T-helper 1 cell (primary cell): ENCODE measurements at regions not wholly inside any gene's neighbourhood (a gene's known extent, or its start where the extent isn't known, plus 50 kb on each side); places are given as distances from the start of the nearest gene placed in this dataset.
"Not testable (repeated sequence)": the region's sequence is repeated elsewhere in the genome, so short reads cannot be mapped to it uniquely, and the experiment has no call there.

Experiments
- DNase-seq, 5 donors: peaks; one replicate each; pipeline ENCODE4 v3.0.0-alpha.2; 2012 to 2020

DNA sequence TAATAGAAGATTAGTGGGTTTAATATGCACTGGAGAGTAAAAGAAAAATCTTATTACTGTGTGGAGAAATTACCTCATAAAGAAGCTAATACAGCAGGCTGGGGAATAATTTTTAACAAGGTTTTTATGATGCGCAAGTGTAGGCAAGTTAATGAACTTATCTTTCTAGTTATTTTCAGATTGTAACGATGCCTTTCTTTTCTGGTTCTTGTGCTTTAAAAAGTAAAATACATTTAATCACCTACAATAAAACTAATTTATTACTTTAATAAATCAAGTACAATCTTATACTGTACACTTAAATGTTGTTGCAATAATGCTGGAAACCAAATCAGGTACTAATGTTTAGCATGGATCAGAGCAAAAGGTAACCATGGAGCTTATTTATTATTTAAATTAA lies 266.6 kb downstream of the ZIC1 start:
- DNase-seq: no peak

DNA sequence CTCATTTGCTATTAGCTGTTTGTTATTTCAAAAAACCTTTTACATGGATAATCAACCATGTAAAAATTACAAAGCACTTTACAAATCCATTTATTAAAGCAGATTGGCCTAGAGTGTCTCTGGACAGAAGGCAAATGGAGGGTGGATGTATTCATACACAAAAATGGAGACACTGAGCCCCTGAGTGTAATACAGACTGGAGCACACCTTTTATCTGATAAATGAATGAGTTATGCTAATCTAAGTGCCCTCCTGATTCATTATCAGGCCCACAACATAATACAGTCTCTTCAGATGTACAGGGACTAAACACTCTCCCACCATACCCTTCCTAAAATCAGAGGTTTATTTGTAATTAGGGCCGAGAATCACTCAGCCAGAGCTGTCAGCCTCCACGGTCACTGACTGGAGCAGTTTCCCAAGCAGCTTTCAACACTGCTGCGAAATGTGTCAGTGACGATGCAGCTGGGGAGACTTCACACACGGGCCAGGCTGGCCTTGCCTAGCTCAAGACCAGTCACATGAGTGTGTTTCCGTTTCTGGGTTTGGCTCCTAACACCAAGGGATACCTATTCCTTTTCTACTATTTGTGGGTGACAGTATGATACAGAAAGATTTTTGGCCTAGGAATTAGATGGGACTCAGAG lies 271.8 kb downstream of the ZIC1 start:
- no peak for DNase-seq

DNA sequence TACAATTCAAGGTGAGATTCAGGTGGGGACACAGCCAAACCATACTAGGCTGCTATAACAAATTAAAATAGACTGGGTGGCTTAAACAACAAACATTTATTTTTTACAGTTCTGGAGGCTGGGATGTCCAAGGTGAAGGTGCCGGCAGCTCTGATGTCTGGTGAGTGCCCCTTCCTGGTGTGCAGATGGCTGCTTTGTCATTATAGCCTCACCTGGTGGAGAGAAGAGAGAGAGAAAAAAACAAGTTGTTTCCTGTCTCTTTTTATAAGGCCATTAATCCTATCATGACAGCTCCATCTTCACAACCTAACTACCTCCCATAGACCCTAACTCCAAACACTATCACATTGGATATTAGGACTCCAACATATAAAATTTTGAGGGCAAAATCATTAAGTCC lies 279.7 kb downstream of the ZIC1 start:
- DNase-seq: no peak

DNA sequence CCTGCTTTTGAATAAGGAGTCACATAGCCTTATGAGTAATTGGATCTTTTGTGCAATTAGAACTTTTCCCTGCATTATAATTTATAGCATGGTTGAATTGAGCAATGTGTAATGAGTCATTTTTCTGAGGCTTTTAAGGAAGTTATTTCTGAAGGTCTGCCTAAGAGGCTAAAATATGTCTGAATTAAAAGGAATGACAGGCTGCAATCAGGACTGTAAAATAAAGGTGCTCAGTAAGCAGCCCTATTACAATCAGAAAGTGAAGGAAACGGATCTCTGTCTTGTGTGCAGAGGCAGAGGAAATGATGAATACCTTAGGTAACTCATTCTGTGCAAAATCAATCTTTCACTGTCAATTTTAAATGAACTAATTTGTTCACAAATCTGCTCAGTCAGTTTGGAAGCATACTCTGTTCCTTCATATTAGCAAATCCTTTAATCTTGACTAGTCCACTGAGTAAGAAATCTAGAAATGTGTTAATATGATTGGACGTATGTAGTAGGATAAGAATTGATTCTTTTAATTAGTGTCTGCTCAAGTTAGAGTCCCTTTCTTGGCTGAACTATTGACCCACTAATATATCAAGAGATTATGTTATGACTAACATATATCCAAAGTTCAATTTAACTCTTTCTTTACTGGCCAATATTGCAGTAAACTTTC lies 290.1 kb downstream of the ZIC1 start:
- DNase-seq: no peak

DNA sequence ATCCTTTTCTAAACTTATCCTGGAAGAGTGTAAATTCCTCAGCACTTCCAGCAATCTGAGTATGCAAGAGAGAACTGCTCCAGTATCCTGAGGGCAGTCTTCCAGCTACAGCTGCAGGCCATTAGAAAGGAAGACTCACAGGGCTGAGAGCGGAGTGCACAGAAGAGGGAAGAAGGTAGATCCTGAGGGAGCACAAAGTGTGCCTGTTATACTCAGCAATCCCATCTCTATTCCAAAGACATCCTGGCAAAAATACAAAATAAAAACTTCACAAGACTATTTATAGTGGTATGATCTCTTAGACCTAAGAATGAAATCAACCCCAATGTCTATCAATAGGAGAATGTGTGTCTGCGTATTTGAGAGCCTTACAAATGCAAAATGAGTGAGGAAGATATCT lies 292.0 kb downstream of the ZIC1 start:
- no peak for DNase-seq

DNA sequence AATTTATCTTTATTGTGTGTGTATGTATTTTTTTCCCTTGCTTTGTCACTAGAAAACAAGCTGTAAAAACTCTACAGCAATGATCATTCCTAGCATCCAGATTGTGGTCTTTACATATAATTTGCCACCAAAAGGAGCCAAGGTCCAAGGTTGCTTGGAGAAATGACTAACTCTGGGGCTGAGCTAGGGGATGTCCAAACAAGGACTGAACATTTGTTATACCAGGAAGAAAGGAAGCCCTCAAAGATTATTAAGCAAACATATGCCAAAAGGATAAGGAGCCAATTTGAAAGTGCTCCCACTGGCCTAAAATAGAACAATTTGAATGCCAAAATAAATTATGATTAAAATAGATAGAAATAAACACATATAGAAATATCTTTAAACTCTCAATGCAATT lies 293.3 kb downstream of the ZIC1 start:
- DNase-seq: no peak

DNA sequence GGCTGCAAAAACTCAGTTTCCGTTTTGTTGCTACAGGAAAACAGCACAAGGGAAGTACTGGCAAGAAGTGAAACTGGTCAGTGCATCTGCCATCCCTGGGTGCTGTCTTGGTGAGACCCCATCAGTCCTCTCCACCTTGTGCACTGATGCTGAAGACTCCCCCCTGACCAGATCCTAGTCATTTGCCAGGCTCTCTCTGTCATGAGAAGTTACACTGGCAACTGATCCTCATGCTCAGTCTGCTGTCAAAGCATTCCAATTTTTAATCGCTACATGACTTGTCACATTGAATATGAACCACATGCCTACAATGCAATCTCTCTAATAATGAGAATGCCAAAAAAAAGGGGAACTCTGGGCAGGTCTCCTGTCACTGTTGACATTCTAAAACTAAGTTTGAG lies 296.5 kb downstream of the ZIC1 start:
- DNase-seq: no peak

DNA sequence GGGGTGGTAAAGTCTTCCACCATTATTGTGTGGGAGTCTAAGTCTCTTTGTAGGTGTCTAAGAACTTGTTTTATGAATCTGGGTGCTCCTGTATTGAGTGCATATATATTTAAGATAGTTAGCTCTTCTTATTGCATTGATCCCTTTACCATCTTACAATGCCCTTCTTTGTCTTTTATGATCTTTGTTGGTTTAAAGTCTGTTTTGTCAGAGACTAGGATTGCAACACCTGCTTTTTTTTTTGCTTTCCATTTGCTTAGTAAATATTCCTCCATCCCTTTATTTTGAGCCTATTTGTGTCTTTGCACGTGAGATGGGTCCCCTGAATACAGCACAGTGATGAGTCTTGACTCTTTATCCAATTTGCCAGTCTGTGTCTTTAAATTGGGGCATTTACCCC lies 301.6 kb downstream of the ZIC1 start:
- not testable (repeated sequence) for DNase-seq

DNA sequence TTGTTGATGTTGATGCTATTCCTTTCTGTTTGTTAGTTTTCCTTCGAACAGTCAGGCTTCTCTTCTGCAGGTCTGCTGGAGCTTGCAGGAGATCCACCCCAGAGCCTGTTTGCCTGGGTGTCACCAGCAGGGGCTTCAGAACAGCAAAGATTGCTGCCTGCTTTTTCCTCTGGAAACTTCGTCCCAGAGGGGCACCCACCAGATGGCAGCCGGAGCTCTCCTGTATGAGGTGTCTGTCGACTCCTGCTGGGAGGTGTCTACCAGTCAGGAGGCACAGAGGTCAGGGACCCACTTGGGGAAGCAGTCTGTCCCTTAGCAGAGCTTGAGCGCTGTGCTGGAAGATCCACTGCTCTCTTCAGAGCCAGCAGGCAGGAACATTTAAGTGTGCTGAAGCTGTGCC lies 303.2 kb downstream of the ZIC1 start:
- no peak for DNase-seq

DNA sequence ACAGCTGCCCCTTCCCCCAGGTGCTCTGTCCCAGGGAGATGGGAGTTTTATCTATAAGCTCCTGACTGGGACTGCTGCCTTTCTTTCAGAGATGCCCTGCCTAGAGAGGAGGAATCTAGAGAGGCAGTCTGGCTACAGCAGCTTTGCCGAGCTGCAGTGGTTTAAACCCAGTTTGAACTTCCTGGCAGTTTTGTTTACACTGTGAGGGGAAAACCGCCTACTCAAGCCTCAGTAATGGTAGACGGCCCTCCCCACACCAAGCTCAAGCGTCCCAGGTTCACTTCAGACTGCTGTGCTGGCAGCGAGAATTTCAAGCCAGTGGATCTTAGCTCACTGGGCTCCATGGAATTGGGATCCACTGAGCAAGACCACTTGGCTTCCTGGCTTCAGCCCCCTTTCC lies 303.6 kb downstream of the ZIC1 start:
- not testable (repeated sequence) for DNase-seq

DNA sequence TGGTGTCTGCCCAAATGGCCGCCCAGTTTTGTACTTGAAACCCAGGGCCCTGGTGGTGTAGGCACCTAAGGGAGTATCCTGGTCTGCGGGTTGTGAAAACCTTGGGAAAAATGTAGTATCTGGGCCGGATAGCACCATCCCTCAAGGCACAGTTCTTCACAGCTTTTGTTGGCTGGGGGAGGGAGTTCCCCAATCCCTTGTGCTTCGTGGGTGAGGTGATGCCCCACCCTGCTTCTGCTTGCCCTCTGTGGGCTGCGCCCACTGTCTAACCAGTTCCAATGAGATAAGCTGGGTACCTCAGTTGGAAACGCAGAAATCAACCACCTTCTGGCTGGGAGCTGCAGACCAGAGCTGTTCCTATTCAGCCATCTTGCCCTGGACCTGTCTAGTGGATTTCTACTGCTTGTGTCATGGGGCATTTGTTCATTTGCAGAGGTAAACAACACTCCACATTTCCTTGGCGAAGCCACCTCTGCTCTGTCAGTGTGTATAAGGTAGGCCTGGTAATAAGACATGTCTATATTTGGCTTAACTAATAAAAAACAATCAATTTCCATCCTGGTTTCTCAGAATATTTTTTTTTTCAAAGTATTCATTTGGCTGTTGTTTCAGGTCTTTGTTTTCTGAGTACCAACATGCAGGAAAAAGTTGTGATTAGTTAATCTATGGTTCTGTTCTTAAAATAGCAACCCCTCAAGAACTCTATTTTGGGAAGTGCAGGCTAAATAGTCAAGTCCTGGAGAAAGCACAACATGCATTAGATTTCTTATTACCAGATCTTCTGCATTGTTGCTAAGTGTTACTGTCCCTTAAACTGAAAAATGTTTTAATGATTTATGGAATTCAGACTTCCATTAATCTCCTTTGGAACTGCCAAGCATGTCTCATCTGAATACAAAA lies 304.3 kb downstream of the ZIC1 start:
- no peak for DNase-seq

DNA sequence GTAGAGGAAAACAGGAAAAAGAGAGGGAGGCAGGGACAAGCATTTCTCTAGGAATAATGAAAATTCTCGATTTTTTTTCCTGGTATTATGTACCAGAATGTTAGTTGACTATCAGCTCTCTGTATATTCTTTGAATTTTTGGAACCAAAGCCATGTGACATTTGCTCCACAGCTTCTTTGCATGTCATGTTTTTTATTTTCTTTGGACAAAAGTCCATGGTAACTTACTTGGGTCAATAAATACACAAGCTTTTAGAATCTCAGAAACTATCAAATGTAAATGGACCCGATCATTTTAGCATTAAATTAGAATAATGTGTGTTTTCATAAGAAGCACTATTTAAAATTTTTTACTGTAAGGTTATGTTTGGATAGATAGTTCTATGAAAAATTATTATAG lies 320.5 kb downstream of the ZIC1 start:
- DNase-seq: no peak

DNA sequence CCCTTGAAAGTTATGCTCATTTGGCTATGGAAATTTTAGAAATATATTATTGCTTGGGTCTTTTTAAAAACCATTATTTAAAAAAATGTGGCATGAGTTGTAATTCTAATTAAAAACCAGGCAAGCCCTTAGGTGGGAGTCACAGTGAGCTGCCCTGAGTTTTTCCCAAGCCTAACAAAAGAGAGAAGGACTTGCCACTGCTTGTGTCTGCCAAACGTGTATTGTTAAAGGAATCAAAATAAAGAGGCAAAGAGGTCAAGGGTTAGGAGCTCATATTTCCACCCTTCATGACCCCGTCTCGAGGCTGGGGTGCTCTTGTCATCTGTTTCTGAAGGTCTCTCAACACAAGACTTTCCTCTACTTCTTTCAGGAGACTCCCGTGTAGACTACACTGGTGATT lies 321.1 kb downstream of the ZIC1 start:
- DNase-seq: no peak

DNA sequence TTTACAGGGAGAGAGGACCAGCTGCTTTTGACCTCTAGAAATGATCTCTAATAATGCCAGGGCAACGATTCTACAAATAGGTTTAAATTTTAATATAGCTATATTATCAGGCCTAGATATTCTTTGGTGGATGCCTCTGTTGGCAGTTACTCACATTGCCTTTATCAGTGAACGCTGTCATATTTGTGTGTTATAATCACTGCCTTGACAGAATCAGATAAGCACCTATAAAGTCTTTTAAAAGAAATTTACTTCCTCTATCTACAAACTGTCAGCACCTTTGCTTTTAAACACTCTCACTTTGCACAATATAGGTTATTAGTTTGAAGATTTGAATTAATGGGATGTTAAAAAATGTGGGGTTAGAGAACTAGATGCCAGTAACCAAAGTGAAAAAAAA lies 324.1 kb downstream of the ZIC1 start:
- no peak for DNase-seq

DNA sequence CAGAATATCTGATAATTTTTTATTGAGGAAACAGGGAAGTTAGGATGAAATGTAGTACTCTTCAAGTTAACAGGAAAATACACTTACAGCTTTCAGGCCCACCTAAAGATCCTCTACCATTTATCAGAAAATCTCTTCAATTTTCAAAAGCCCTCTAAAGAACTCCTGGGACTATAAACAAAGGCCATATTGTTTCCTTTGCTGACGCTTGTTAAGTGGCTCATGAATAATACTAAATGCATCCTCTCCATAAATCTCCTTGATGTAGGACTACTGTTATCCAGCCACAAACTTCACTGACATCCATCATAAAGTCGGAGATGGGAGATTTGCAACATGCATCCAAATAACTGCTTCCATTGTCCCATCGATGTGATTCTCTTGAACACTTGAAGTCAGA lies 326.5 kb downstream of the ZIC1 start:
- no peak for DNase-seq

DNA sequence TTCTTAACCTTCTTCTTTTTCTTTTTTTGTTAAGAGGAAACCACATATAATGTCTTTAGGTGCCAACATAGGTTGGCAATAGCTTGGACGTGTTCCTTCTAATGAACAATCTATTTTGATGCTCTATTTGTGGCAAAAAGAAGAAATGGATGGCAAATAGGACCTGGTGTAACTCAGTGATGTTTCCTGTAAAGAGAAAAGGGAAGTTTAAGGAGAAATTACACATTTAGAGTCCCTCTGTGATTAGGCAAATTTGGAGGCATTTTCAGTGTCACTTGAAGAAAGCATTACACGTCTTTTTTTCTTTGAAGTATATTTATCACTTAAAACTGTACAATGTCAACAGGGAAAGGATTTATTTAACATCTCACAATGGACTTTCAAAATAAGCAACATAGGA lies 327.1 kb downstream of the ZIC1 start:
- no peak for DNase-seq

DNA sequence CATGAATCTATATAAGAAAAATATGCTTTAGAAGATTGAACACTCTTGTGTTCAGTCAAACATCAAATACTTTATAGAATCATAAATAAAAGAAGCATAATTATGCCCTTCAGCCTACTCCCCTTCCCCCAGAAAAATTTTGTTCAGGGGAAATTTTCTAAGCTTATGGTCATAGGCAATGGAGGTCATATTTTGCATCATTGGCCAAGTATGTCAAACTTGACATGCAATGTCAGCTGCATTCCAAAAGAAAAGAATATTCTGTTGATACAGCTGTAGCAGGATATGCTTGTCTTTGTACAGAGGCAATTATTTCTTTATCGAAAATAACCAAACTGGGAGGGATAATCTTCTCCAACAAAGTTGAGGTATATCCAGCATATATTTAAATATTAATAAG lies 328.2 kb downstream of the ZIC1 start:
- no peak for DNase-seq

DNA sequence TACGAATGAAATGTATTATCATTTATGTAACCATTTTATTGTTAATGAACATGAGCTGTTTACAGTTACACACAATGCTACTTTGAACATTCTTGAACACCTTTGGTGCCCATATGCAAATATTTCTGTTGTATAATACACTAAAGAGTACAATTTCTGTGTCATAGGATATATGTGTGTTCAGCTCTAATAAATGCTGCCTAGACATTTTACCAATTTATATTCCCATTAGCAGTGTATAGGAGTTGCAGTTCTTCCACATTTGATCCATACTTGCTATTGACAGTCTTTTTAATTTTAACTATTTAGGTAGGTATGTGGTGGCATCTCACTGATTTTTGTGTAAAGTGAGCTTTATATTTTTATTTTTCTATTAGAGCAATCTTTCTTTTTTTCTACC lies 331.8 kb downstream of the ZIC1 start:
- DNase-seq: no peak

DNA sequence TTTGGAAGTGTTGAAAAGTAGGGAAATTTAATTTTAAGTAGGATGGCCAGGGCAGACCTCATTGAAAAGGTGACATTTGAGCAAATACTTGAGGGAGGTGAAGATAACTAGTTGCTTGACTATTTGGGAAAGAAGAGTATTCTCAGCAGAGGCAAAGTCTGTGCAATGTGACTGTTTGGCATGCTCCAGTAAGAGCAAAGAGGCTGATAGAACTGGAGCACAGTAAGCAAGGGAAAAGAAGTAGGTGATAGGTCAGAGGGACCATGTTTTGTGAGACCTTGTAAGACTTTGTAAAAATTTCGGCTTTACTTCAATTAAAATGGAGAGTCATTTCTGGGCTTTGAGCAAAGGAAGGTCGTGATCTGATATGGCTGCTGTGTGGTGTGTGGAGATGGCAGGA lies 335.8 kb downstream of the ZIC1 start:
- DNase-seq: no peak

DNA sequence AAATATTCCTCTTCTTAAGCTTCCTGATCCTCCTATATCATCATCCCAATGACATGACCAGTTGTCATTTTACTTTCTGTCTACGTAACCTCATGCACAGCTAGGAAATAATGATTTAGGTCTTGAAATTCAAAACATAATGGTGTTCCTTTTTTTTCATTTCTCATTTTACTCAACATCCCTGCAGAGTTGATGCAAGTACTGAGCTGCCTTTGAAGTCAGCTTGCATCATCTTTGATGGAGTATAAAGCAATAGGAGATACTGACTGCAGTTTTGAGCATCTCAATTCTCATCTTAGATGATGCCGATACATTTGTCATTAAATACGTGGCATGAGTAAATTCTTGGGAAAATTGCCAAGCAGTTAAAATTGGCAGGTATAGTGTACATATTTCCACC lies 346.1 kb downstream of the ZIC1 start:
- DNase-seq: no peak

DNA sequence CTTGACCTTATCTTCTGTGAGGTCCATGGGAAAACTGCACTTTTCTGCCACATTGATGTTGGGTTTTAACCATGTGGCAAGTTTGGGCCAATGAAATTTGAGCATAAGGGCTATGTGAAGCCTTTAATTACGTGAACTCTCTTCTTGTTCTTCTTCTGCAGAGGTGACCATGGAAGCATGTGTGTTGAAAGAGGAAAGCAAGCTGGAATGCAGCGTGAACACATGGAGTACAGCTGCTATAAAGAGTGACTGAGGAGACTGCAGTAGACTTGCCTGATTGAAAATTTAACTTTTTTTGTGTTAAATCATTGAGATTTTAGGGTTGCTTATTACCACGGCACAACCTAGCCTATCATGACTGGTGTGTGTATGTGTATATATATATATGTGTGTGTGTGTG lies 347.3 kb downstream of the ZIC1 start:
- no peak for DNase-seq

DNA sequence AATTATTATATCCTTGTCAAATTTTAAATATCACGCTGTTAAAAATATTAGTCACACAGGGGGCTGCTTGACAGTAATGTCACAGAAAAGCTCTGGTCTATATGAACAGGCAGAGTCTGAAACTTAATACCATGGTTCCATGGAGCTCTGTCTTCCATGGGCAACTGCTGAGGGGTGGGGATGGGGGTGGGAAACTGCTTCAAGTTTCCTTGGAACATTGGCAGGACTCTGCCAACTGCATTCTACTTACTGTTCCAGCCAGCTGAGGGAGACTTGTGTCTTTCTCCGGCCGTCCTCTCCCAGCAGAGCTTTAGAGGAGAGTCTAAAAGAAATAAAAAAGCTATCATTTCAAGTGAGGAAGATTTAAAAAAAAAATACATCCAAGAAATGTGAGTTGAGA lies 348.7 kb downstream of the ZIC1 start:
- DNase-seq: no peak

DNA sequence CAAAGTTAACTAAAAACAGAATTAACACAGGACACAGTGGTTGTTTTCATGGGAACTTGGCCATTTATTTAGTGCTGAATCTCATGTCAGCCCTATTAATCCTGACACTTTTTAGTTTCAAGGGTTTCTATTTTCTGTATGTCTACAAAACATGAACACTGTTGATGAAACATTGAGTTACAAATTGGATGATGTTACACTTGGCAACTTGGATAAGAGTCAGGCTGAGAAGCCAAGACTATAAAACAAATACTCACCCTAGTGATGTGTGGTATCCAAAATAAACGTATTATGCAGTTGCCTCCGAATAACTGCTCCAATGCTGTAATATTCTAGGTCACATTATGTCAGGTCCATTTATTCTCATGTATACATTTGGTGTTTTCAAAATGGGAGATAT lies 349.6 kb downstream of the ZIC1 start:
- DNase-seq: no peak

DNA sequence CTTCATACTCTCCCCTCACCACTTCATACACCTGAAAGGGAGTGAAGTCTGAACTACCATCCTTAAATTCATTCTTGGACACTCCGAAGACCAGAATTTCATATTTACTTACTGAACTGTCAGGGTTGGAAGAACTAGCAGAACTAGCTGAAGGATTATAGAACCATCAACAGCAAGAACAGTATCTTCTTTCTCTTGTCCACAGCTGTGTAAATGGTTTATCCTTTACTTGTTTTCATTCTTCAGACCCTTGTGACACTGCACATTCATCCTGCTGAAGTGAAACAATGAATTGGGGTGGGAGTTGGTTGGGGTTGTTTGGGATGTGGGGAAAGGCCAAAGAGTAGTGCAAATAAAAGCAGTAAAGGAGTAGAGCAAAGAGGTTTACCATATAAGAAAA lies 350.9 kb downstream of the ZIC1 start:
- no peak for DNase-seq
